ENCODE measurements at regions not wholly inside any gene's neighbourhood (a gene's known extent, or its start where the extent isn't known, plus 50 kb on each side); places are given as distances from the start of the nearest gene placed in this dataset.
"Not testable (repeated sequence)": the region's sequence is repeated elsewhere in the genome, so short reads cannot be mapped to it uniquely, and the experiment has no call there.

DNA sequence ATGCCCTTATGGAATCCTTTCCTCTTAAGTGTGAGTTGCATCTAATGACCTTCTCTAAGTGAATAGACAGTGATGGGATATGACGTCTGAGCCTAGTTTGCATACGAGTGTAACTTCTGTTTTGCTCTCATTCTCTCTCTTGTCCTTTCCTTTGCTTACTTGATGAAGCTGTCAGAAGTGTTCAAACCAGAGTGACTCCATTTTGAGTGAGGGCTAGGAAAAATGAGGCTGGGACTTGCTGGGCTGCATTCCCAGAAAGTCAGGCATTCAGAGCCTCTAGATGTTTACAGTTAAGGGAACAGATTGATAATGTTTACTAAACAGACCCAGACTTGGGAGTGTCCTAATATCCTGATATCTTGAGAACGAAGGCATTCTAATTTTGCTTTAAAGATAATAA is 311.2 kb upstream of the SOX4 start:
- not testable (repeated sequence) for DNase-seq (ENCODE audit: low read depth)

DNA sequence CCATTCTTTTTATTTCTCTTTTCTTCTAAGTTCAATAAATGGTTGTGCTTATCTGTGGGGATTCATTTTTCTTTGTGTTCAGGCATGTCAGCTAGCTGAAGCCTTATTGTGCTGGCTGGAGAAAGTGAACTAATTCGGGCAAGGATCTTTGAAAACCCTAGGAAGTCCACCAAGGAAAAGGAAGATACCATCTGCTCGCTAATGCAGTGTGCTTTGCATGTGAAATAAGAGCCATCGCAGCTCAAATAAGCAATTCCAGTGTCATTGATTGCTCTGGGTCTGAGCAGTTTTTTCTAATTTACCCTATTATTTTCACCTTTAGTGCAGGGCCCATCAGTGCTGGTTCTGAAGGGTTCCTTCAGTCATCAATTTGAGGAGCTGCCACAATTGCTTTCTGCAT is 309.4 kb upstream of the SOX4 start:
- DNase-seq (ENCODE audit: low read depth): no peak

DNA sequence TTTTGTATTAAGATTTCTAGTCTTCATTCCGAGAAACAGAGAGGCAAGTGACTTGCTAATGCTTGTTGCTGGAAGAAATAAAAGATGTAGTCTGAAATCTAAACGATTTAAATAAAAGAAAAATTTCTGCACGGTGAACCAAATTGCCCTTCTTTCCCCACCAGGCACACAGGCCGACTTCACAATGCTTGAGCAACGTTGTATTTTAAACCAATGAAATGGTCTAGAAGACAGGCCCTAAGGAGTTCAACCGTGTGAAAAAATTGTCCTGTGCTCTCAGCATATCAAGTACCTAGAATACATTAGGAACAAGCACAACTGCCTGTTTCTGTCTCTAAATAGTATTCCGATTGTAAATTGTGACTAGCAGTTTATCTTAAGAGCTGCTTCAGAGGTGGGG is 308.8 kb upstream of the SOX4 start:
- DNase-seq (ENCODE audit: low read depth): no peak

DNA sequence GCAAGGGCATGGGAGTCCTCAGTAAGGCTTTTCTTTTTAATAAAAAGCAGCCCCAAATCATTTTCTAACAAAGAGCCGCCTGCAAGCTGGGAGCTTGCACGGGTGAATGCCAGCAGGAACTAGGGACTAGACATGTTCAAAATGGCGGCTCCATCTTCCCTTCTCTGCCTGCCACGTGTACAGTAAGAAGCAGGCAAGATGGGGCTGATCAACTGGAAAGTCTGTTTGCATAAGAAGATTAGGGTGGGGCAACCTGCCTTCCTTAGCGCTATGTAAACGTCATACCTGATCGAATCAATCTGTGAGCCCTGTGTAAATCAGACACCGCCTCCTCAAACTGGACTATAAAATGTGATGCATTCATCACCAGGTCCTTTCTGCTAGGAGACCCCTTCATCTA is 299.4 kb upstream of the SOX4 start:
- no peak for DNase-seq (ENCODE audit: low read depth)

DNA sequence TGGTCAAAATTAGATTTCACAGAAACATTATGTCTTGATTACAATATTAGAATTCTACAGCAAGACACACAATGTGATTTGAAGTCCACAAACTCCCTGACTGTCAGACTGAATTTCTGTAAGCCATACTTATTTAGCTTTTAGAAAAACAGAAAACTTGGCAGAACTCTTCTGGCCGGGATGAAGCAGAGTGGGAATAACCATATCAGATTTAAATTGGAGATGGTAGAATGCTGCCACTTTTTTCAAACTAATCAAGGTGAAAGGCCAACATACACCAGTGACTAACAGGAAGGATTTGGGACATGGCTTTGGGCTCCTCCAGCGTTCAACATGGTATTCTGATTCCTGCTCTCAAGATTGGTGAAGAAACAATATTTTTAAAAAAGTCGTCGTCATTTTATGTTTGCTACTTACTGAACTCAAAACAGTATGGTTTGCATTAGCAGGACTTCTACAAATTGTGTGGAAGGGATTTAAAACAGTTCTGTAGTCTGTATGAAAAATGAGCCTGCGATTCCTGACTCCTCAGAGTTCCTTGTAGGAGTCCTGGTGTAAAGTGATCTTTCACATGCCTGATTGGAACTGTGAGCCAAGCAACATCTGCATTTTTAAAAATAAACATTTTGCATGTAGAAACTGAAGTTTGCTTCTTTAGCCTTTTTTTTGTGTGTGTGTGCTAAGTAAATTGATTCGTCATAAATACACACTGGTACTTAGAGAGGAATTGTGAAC is 297.9 kb upstream of the SOX4 start:
- DNase-seq (ENCODE audit: low read depth): no peak

GRCh38 chr6:21297665-21298064 is 295.9 kb upstream of the SOX4 start:
- no peak for DNase-seq (ENCODE audit: low read depth)

- no peak for DNase-seq (ENCODE audit: low read depth)
These were observed 294.3 kb upstream of the SOX4 start for GRCh38 chr6:21299216-21299615.

DNA sequence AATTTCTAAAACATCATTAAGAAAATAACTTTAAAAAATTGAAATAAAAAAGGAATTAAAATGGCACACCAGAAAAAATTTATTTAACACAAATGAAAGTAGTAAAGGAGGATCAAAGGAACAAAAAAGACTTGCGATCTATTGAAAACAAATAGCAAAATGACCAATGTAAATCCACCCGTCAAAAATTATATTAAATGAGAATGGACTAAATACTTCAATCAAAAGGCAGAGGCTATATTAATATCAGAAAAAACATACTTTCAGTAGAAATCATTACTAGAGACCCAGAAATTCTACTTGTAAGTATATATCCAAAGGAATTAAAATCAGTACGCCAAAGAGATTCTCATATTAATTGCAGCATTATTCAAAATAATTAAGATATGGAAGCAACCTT is 293.1 kb upstream of the SOX4 start:
- no peak for DNase-seq (ENCODE audit: low read depth)

GRCh38 chr6:21305893-21306332 is 287.6 kb upstream of the SOX4 start:
- peak; percentile 14 for DNase-seq (ENCODE audit: low read depth)

- DNase-seq (ENCODE audit: low read depth): no peak
These were observed 287.0 kb upstream of the SOX4 start for GRCh38 chr6:21306546-21306945.

DNA sequence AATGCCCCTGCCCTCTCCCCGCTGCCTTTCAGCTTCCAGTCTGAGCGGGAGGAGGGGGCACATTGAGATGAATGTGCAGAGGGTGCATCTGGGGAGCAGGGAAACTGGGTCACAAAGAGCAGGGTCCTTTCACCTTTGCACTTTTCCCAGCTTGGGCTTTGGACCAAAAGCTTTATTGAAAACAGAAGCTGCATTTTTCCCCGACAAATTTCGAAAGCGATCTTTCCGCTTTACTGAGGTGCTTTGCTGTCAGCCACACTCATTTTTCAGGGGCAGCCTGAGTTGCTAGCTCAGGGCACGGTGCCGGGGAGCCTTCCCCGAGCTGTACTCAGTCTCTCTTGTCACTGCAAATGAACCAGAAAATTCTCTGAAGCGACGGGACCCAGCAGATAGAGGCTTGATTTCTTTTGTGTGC is 283.7 kb upstream of the SOX4 start:
- DNase-seq (ENCODE audit: low read depth): no peak

- no peak for DNase-seq (ENCODE audit: low read depth)
These were observed 282.9 kb upstream of the SOX4 start for GRCh38 chr6:21310568-21311140.

GRCh38 chr6:21312118-21312517 is 281.4 kb upstream of the SOX4 start:
- no peak for DNase-seq (ENCODE audit: low read depth)

DNA sequence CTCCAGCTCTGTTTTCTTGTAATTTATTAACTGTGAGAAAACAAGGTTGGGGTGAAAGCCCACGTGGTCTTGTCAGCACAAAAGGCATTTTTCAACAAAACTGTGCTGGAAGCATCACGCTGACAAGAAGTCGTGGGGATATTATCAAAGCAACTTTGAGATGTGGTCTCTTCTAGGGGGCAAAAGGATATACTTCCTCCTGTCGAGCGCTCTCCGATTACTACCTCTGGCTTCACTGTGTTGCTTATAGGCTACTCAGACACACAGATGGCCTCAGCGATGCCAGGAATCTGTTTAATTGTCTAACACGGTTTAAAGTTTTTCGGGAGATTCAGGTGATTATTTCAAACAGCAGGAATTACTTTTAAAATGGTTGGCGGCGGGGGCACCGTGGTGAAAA is 275.9 kb upstream of the SOX4 start:
- DNase-seq (ENCODE audit: low read depth): no peak

GRCh38 chr6:21321076-21321475 is 272.5 kb upstream of the SOX4 start:
- DNase-seq (ENCODE audit: low read depth): no peak

- no peak for DNase-seq (ENCODE audit: low read depth)
These were observed 272.0 kb upstream of the SOX4 start for GRCh38 chr6:21321531-21321930.

DNA sequence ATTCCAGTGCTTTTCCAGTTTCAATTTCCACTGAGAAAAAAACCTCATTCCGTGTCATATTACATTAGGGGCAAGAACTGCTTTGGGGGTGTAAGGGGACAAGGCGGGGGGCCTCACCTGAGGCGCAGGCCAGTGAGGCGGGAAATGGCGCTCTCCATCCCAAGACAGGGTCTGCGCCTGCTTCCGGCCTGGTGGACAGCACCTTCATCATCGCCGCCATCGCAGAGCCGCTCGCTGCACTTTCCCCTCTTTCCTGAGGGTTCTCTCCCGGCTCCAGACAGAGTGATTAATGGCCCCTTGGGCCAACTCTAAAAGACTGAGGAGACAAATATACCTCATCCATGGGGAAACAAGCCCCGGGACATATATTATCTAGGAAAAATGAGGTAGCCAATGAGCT is 270.0 kb upstream of the SOX4 start:
- DNase-seq (ENCODE audit: low read depth): no peak

DNA sequence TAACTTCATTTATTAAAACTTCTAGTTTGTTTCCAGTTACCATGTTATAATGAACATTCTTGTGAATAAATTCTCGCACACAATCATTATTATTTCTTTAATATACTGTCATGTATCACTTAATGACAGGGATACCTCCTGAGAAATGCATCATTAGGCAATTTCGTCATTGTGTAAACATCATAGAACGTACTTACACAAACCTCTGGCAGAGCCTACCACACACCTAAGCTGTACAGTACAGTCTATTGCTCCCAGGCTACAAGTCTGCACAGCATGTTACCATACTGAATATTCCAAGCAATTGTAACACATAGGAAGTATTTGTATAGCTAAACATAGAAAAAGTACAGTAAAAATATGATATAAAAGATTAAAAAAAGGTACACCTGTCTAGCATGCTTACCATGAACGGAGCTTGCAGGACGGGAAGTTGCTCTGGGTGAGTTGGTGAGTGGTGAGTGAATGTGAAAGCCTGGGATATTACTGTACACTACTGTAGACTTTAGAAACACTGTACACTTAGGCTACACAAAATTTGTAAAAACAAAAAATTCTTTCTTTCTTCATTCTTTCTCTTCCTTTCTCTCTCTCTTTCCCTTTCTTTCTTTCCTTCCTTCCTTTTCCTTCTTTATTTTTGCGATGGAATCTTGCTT is 268.2 kb upstream of the SOX4 start:
- no peak for DNase-seq (ENCODE audit: low read depth)

DNA sequence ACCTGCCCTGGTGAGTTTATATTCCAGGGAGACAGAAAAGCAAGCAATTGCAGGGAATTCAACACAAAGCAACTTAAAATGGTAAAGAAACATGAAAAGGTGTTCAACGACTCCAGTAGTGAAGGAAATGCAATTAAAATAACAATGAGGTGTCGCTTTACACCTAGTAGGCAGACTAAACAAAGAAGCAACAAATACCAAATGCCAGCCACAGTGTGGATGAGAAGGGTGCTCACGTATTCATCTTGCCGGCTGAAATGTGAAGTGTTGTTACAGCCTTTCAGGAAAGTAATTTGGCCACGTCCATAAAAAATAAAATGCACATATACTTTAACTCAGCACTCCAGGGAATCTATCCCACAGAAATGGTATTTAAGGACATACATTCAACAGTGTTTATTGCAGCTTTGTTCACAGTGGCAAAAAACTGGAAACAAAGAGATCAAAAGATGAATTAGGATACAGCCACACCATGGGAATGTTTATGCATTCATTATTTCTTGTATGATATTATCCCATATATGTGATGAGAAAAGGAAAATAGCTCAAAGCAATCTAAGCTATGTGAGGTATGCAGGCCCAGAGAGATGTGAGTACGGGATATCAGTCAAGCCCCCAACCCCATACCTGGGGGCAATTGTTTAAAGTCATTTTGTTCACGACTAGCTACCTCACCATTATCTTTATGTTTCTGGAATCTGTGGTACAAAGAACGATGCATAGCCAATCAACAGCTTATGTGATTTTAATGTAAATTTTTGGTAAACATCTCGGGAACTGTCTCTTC is 266.0 kb upstream of the SOX4 start:
- no peak for DNase-seq (ENCODE audit: low read depth)

DNA sequence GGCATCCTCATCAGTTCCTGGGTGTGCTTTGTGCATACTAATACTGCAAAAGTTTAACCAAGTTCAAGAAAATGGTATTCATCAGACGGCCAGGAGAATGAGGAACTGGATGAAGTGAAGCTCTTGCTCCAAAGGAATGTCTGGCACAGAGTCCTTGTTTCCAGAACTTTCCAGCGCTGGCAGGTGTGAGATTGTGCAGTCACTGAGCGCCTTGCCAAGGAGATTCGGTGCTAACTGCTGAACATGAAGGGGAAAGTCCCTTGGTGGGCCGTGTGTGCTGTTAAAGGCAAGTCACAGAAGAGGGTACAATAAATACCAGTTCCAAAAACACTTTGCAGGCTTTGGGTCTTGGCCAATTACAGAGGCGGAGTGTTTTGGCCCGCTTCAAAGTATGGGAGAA is 262.3 kb upstream of the SOX4 start:
- DNase-seq (ENCODE audit: low read depth): no peak

- no peak for DNase-seq (ENCODE audit: low read depth)
These were observed 261.5 kb upstream of the SOX4 start for GRCh38 chr6:21332077-21332476.

- no peak for DNase-seq (ENCODE audit: low read depth)
These were observed 260.9 kb upstream of the SOX4 start for GRCh38 chr6:21332660-21333059.

DNA sequence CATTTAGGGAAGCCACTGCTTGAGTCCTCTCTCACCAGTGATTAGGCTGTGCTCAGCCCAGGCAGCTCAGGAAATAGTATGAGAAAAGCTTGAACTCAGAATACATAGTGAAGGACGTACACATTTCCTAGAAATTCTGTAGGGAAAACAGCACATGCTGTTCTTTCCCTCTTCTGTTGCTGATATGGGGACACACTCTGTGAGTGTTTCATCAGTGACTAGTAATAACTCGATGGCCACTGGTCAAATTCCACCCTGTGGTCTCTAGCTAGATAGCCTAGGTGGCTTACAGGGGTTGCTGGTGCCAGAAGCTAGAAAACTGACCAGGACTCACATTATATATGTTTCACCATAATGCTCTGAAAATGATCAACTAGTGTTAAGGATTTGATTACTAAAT is 259.8 kb upstream of the SOX4 start:
- no peak for DNase-seq (ENCODE audit: low read depth)
